HCT116 (cell line): ENCODE measurements at regions not wholly inside any gene's neighbourhood (a gene's known extent, or its start where the extent isn't known, plus 50 kb on each side); places are given as distances from the start of the nearest gene placed in this dataset.

ENCODE experiments used
- ATAC-seq: fragments of 200-7000 bp; cut with Tn5 transposase; 2 replicates; pipeline ENCODE4 v1.9.1; 2020; ENCODE audit warnings: mild to moderate bottlenecking, moderate library complexity
- BruUV-seq: library from RNA; stranded (reverse); fragments of 400-500 nt; replicated peaks from 2 replicates; lab custom pipeline; 2021; lab: Mats Ljungman, UMichigan
- CTCF ChIA-PET: fragments of 300-600 bp; sonication (Branson Sonifier 250); formaldehyde crosslinking; loops from one replicate; lab custom pipeline; 2021; ENCODE audit warnings: antibody characterized with exemption; lab: Charles Lee
- POLR2A ChIA-PET: fragments of 300-600, 350-600 bp; sonication (Branson Sonifier 250); formaldehyde crosslinking; loops from one replicate; lab custom pipeline; 2021; ENCODE audit warnings: antibody characterized with exemption; lab: Charles Lee
- RAD21 ChIA-PET, 2 experiments: fragments of 300-600 bp; sonication (Branson Sonifier 250); formaldehyde crosslinking; loops; one replicate each; lab custom pipeline; 2023; ENCODE audit warnings: low total read pairs in 2 of 2; ENCODE audit not compliant: uncharacterized antibody in 2 of 2, unreplicated experiment in 2 of 2, low non-redundant PET in 1 of 2; lab: Charles Lee
- DNase-seq: peaks from one replicate; pipeline ENCODE4 v3.0.0-alpha.2; 2010; ENCODE audit warnings: low read depth, low spot score
- H2AFZ ChIP-seq: fragments of 200-600 bp; shearing (Covaris generic), sonication (generic); 2 replicates; pipeline ENCODE4 v1.6.1; 2017; ENCODE audit warnings: low read depth, mixed run types, mixed read lengths, antibody characterized with exemption, low read length; ENCODE audit not compliant: poor library complexity, severe bottlenecking
- H3K27ac ChIP-seq: 2 replicates; pipeline ENCODE4 v1.5.1; 2012; ENCODE audit warnings: low read depth, low read length
- H3K27me3 ChIP-seq: fragments of 200-600 bp; sonication (generic); 2 replicates; pipeline ENCODE4 v1.6.1; 2016; ENCODE audit warnings: mixed run types, low read length, mixed read lengths; ENCODE audit not compliant: insufficient read depth
- H3K36me3 ChIP-seq, 2 experiments: fragments of 200-500 bp in 1 of 2; fragments of 200-600 bp in 1 of 2; sonication (Bioruptor generic) in 1 of 2; sonication (generic) in 1 of 2; 2 replicates each; pipeline versions ENCODE4 v1.5.1 to v1.6.1; 2014 to 2016; ENCODE audit warnings: low read length in 2 of 2, inconsistent platforms in 1 of 2, mixed read lengths in 1 of 2, mixed run types in 1 of 2; ENCODE audit not compliant: insufficient read depth in 2 of 2, control insufficient read depth in 1 of 2
- H3K4me1 ChIP-seq, 2 experiments: fragments of 200-600 bp in 1 of 2; sonication (generic) in 1 of 2; 2 replicates each; pipeline versions ENCODE4 v1.5.1 to v1.6.1; 2012 to 2017; ENCODE audit warnings: low read length in 2 of 2, inconsistent platforms in 1 of 2, mild to moderate bottlenecking in 1 of 2, mixed read lengths in 1 of 2, mixed run types in 1 of 2, moderate library complexity in 1 of 2; ENCODE audit not compliant: insufficient read depth in 2 of 2, control insufficient read depth in 1 of 2
- H3K4me2 ChIP-seq: fragments of 200-600 bp; sonication (generic); 2 replicates; pipeline ENCODE4 v1.6.1; 2017; ENCODE audit warnings: mixed run types, low read length, mixed read lengths
- H3K4me3 ChIP-seq, 2 experiments: fragments of 200-600 bp in 1 of 2; sonication (generic) in 1 of 2; replicated peaks in 1 of 2; 2 replicates each; pipeline ENCODE4 v1.5.1; 2011 to 2016; ENCODE audit warnings: low read length in 2 of 2, control low read depth in 1 of 2, low read depth in 1 of 2, mild to moderate bottlenecking in 1 of 2, mixed read lengths in 1 of 2, mixed run types in 1 of 2
- H3K79me2 ChIP-seq: fragments of 200-600 bp; sonication (generic); 2 replicates; pipeline ENCODE4 v1.6.1; 2017; ENCODE audit warnings: mild to moderate bottlenecking, mixed run types, low read length, moderate library complexity, mixed read lengths; ENCODE audit not compliant: insufficient read depth
- H3K9ac ChIP-seq: fragments of 200-600 bp; sonication (generic); 2 replicates; pipeline ENCODE4 v1.6.1; 2016; ENCODE audit warnings: low read length, mixed read lengths
- H3K9me2 ChIP-seq: fragments of 200-600 bp; sonication (generic), shearing (Covaris generic); 2 replicates; pipeline ENCODE4 v1.6.1; 2017; ENCODE audit warnings: mixed run types, mild to moderate bottlenecking, moderate library complexity; ENCODE audit not compliant: insufficient read depth
- H3K9me3 ChIP-seq, 2 experiments: fragments of 200-500 bp in 1 of 2; fragments of 200-600 bp in 1 of 2; sonication (Bioruptor generic) in 1 of 2; sonication (generic) in 1 of 2; 2 replicates each; pipeline ENCODE4 v1.6.1; 2014 to 2017; ENCODE audit warnings: low read length in 2 of 2, mixed read lengths in 2 of 2, inconsistent platforms in 1 of 2, low read depth in 1 of 2, mild to moderate bottlenecking in 1 of 2, mixed run types in 1 of 2, moderate library complexity in 1 of 2; ENCODE audit not compliant: control insufficient read depth in 1 of 2, insufficient read depth in 1 of 2
- H4K20me1 ChIP-seq: fragments of 200-600 bp; sonication (generic), shearing (Covaris generic); 2 replicates; pipeline ENCODE4 v1.6.1; 2017; ENCODE audit warnings: mixed run types, mild to moderate bottlenecking, moderate library complexity; ENCODE audit not compliant: insufficient read depth
- CBX3 ChIP-seq: IDR thresholded peaks from 2 replicates; pipeline ENCODE4 v1.6.1; 2012; ENCODE audit warnings: low read depth
- CEBPB ChIP-seq: IDR thresholded peaks from 2 replicates; pipeline ENCODE4 v1.6.1; 2012; ENCODE audit warnings: low read depth
- CTCF ChIP-seq, 3 experiments: fragments of 200-600 bp in 1 of 3; sonication (generic) in 1 of 3; IDR thresholded peaks in 2 of 3; conservative IDR thresholded peaks in 1 of 3; 2 replicates each; pipeline ENCODE4 v1.5.1; 2012 to 2017; ENCODE audit warnings: low read depth in 2 of 3, low read length in 2 of 3, antibody characterized with exemption in 1 of 3, borderline replicate concordance in 1 of 3, control low read depth in 1 of 3, mild to moderate bottlenecking in 1 of 3, mixed read lengths in 1 of 3, mixed run types in 1 of 3, moderate library complexity in 1 of 3; ENCODE audit not compliant: insufficient read depth in 1 of 3
- EGR1 ChIP-seq: IDR thresholded peaks from 2 replicates; pipeline ENCODE4 v1.6.1; 2012; ENCODE audit warnings: low read depth
- ELF1 ChIP-seq: IDR thresholded peaks from 2 replicates; pipeline ENCODE4 v1.6.1; 2012; ENCODE audit warnings: low read depth, borderline replicate concordance
- EZH2 ChIP-seq: fragments of 200-600 bp; sonication (generic); IDR thresholded peaks from 2 replicates; pipeline ENCODE4 v1.6.1; 2017; ENCODE audit warnings: antibody characterized with exemption, mixed run types
- EZH2phosphoT487 ChIP-seq: fragments of 200-600 bp; IDR thresholded peaks from 2 replicates; pipeline ENCODE4 v1.6.1; 2018; ENCODE audit warnings: antibody characterized with exemption, borderline replicate concordance
- FOSL1 ChIP-seq: IDR thresholded peaks from 2 replicates; pipeline ENCODE4 v1.6.1; 2012; ENCODE audit warnings: low read depth
- JUND ChIP-seq: IDR thresholded peaks from 2 replicates; pipeline ENCODE4 v1.6.1; 2012
- POLR2A ChIP-seq: IDR thresholded peaks from 2 replicates; pipeline ENCODE4 v1.7.0; 2011; ENCODE audit warnings: borderline replicate concordance; ENCODE audit not compliant: insufficient read depth, insufficient read length; ENCODE audit errors: extremely low read depth
- RAD21 ChIP-seq: IDR thresholded peaks from 2 replicates; pipeline ENCODE4 v1.6.1; 2012; ENCODE audit warnings: low read depth, mild to moderate bottlenecking
- SIN3A ChIP-seq: IDR thresholded peaks from 2 replicates; pipeline ENCODE4 v1.6.1; 2012; ENCODE audit warnings: low read depth
- SP1 ChIP-seq: IDR thresholded peaks from 2 replicates; pipeline ENCODE4 v1.6.1; 2012; ENCODE audit warnings: low read depth
- SRF ChIP-seq: IDR thresholded peaks from 2 replicates; pipeline ENCODE4 v1.6.1; 2012; ENCODE audit warnings: low read depth
- YY1 ChIP-seq: IDR thresholded peaks from 2 replicates; pipeline ENCODE4 v1.6.1; 2011; ENCODE audit warnings: low read length, low read depth, moderate library complexity, mild to moderate bottlenecking; ENCODE audit not compliant: insufficient replicate concordance; ENCODE audit errors: extremely low read depth
- ZFX ChIP-seq: fragments of 450-650 bp; IDR thresholded peaks from 2 replicates; pipeline ENCODE4 v1.6.1; 2017
- ZNF274 ChIP-seq: fragments of 200-500 bp; sonication (Bioruptor generic); IDR thresholded peaks from 2 replicates; pipeline ENCODE4 v1.6.1; 2014; ENCODE audit warnings: mild to moderate bottlenecking, low read depth, low read length, inconsistent platforms
- intact Hi-C: fragments of 100-400 bp; cut with micrococcal nuclease; formaldehyde crosslinking; loops from 2 replicates; pipeline ENCODE4 v1.10.0; 2022
- TF ChIP-seq, protein P1 (sequence below): IDR thresholded peaks from 2 replicates; pipeline ENCODE4 v1.6.1; 2012

- no peaks in the 10 kb centered on the region for H3K9me3 ChIP-seq
- H3K4me1 ChIP-seq = peaks cover 5 to 19% of the 10 kb centered on the region in 2 experiments; a peak in 3 of 4 replicates
- H3K9ac ChIP-seq = no peak overlapping the region
- no TSS peak for BruUV-seq
- H3K4me3 ChIP-seq = peak overlapping the region in 1 of 2 experiments; percentile 27; a peak in 1 of 4 replicates
- CTCF ChIA-PET = no interaction called here
- no peaks in the 10 kb centered on the region for H3K27me3 ChIP-seq
- H3K9me2 ChIP-seq = no peaks in the 10 kb centered on the region
- H3K79me2 ChIP-seq = no peaks in the 10 kb centered on the region
- POLR2A ChIA-PET = no interaction called here
- H3K36me3 ChIP-seq = no peaks in the 10 kb centered on the region
- TF ChIP-seq FOSL1 = peak; percentile 4; the same call in 1 of the 2 replicates
- TF ChIP-seq SP1 = no peak
- TF ChIP-seq, all 23 proteins: peak for 1
- H3K4me2 ChIP-seq = peak overlapping the region; percentile 54
- H3K27ac ChIP-seq = no peak overlapping the region
- RAD21 ChIA-PET = no interaction called here
- no peak for DNase-seq
- ATAC-seq = peak; percentile 63
- intact Hi-C loops = no loop called here
- no peaks in the 10 kb centered on the region for H4K20me1 ChIP-seq
- H2AFZ ChIP-seq = no peak overlapping the region
Measured at GRCh38 chr18:53991805-53992204, 232.7 kb downstream of the MBD2 start.

GRCh38 chr18:53991202-53991601 is 233.3 kb downstream of the MBD2 start:
- peak; percentile 45 for DNase-seq
- CTCF ChIA-PET = no interaction called here
- no peak overlapping the region for H2AFZ ChIP-seq
- POLR2A ChIA-PET = no interaction called here
- H3K4me1 ChIP-seq = peaks cover 5 to 19% of the 10 kb centered on the region in 2 experiments; a peak in 3 of 4 replicates
- H3K4me3 ChIP-seq = peak overlapping the region in 1 of 2 experiments; percentile 27; a peak in 1 of 4 replicates
- H3K9ac ChIP-seq = no peak overlapping the region
- BruUV-seq = no TSS peak
- H3K36me3 ChIP-seq = no peaks in the 10 kb centered on the region
- ATAC-seq = peak; percentile 73
- H3K9me3 ChIP-seq = no peaks in the 10 kb centered on the region
- no peaks in the 10 kb centered on the region for H3K9me2 ChIP-seq
- H4K20me1 ChIP-seq = no peaks in the 10 kb centered on the region
- intact Hi-C loops = no loop called here
- H3K27me3 ChIP-seq = no peaks in the 10 kb centered on the region
- RAD21 ChIA-PET = no interaction called here
- H3K79me2 ChIP-seq = no peaks in the 10 kb centered on the region
- peak overlapping the region; percentile 18; the same call in 1 of the 2 replicates for H3K27ac ChIP-seq
- H3K4me2 ChIP-seq = peak overlapping the region; percentile 54
- peak; percentile 70 for TF ChIP-seq CEBPB
- TF ChIP-seq POLR2A = no peak
- TF ChIP-seq EZH2phosphoT487 = no peak
- TF ChIP-seq ZFX = no peak
- no peak for TF ChIP-seq ZNF274
- no peak for TF ChIP-seq SP1
- TF ChIP-seq SIN3A = no peak
- TF ChIP-seq CBX3 = no peak
- no peak for TF ChIP-seq EGR1
- no peak for TF ChIP-seq EZH2
- no peak for TF ChIP-seq CTCF (IDR thresholded peaks at IDR 0.05 in 2 of 3, conservative IDR thresholded peaks at IDR 0.05 in 1 of 3; ENCODE audit: borderline replicate concordance in 1 of 3, insufficient read depth in 1 of 3, low read depth in 2 of 3, low read length in 2 of 3)
- TF ChIP-seq JUND = peak; percentile 52; the same call in 1 of the 2 replicates
- no peak for TF ChIP-seq RAD21
- no peak for TF ChIP-seq YY1
- TF ChIP-seq, protein P1, sequence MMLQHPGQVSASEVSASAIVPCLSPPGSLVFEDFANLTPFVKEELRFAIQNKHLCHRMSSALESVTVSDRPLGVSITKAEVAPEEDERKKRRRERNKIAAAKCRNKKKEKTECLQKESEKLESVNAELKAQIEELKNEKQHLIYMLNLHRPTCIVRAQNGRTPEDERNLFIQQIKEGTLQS = no peak
- TF ChIP-seq SRF = no peak
- no peak for TF ChIP-seq ELF1
